NCI-H2029 treated with DMSO at 0.1 percent for 48 hours (cell line): ENCODE measurements at regions not wholly inside any gene's neighbourhood (a gene's known extent, or its start where the extent isn't known, plus 50 kb on each side); places are given as distances from the start of the nearest gene placed in this dataset.

Experiments
- DNase-seq: peaks from one replicate; lab custom pipeline; 2025; lab: John Stamatoyannopoulos, UW

DNA sequence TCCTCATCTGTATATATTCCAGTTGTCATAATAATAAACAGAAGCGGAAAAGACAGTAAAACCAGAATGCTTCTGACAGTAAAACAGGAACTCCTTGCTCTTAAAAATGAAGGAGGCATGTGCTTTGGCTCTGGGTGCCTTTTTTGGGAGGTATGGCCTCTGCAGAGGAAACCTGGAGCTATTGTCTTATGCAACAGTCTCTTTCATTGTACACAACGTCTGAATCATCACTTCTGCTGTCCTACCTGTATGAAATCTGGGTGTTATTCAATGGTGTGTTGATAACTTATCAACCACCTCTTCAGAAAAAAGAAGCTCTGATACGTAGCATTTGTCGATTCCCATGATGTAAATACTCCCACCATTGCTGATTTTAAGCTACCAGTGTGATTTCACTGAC is 64.8 kb downstream of the CDCA7 start:
- DNase-seq: no peak

DNA sequence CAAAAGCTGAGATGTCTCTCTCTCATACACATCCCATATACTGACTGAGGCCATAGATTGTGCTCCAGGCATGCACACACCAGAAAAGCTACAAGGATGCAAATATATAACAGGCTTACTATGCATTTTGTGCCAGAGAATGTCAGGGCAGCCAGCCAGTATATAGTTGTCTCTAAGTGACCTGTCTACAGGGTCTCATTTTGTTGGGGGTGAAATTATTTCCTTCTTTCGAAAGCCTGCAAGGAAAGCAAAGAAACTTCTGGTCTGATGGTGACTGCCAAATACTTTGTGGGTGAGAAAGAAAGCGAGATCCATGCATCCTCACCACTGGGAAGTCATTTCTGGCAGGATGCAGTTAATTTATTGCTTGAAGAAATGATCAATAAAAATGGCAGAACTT is 70.2 kb downstream of the CDCA7 start:
- DNase-seq: no peak

GRCh38 chr2:173427887-173428668 is 73.4 kb downstream of the CDCA7 start:
- DNase-seq: no peak

GRCh38 chr2:173431191-173431590 is 76.5 kb downstream of the CDCA7 start:
- DNase-seq: no peak

GRCh38 chr2:173432049-173432754 is 77.5 kb downstream of the CDCA7 start:
- no peak for DNase-seq

DNA sequence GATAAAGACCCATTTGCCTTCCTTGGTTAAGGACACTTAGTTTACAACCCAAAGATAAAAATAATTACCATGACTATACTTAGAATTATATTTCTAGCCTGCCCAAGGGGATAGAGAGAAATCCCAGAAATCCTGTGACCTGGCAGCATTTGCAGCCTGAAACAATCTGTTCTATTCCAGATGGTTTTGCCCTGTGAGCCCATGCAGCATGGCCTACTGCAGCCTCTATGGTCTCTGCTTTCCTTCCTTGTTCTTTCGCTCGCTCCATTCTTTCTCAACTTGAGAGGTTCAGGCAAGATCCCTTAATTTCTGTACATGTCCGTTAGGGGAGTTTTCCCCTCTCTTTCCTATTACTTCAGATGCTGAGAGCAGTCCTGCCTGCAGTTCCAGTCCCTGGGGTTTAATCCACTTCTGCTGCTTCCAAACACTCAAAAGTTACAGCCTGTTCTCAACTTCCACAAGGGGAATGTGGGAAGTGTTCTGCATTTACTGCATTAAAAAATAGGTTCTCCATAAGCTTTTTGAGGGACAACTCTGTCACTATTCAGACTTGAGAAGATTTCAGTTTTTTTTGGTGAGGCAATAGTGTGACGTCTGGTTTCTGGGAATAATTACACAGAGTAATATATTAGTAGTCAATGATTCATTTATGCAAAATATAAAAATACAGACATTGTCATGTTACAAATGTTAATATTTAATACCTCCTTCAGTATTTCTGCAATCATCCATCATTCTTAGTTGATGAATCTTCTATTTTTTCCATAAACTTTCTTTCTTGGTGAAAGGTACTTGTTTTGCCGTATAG is 80.3 kb downstream of the CDCA7 start:
- DNase-seq: no peak

- no peak for DNase-seq
Measured at GRCh38 chr2:173435574-173435973, 80.9 kb downstream of the CDCA7 start.

DNA sequence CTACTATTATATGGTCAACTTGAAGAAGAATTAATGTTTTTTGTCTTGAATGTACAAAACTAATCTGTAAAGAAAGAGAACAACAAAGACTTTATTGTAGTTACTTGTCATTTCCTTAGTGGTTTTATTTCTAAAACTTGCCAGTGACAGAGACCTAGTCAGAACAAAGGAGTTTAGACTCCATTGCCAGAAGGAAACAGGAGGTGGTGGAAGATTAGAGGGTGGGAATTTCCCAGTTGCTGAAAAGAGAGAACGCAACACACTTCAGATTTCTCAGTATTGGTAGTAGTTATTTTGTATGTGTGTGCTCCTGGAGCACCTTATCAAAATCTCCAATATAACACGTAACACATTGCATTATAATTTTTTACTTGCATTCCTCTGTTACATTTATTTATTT is 81.4 kb downstream of the CDCA7 start:
- no peak for DNase-seq

GRCh38 chr2:173441222-173441621 is 86.5 kb downstream of the CDCA7 start:
- no peak for DNase-seq

GRCh38 chr2:173442542-173442941 is 87.9 kb downstream of the CDCA7 start:
- no peak for DNase-seq

DNA sequence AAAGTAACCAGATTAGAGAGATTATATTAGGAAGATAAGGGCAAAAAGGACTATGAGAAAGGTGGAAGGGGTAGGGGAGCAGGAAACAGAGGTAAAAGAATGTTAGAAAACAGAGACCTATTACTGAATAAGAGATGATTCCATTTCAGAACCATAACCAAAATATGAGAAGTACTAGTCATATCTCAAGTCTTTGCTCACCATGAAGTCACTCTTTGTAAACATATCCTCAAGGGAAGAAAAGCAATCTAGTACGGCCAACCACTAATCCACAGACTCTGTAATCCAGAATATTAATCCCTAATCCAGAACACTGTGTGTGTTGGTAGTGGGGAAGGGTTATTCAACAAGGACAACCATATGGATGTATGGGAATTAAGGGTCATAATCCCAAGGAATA is 92.0 kb downstream of the CDCA7 start:
- DNase-seq: no peak

DNA sequence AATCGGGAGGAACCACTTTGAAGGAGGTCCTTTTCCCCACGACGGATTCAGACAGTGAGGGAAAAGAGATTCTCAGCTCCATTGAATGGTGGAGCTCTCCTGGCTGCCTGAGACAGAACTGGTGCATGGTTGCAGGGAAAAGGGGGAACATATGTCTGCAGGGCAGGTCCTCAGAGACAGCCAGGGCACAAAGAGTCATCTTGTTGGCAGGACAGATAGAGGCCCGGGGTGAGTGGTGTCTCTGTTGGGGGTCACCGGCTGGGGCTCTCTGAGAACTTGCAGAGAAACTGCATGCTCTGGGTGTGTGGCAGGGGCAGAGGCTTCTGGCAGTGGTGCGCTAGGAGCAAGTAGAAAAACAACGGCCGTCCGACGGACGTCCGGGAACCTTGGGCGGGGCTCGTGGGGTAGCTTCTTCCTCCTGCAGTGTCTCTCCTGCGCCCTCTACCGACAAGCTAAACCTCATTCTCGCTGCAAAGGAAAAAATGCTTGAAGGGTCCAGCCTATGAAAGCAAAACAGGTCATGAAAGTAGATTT is 94.3 kb downstream of the CDCA7 start:
- peak; percentile 75 for DNase-seq

DNA sequence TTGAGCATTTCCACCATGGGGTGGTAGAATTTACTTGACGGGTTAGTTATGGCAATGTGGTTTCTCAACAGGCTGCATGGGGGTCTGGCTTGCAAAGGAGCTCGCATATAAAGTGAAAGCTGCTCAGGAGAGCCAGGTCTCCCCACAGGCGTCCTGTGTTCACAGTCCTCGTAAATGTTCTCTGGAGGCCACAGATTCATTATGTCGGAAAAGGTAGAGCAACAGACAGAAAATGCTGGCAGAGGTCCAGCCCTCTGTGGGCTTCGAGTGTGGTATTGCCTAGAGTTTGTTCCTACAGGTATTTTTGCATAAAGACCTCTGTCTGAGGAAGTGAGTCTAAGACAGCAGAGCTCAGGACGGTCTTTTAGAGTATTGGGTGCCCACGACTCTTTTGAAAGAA is 96.4 kb downstream of the CDCA7 start:
- DNase-seq: no peak

DNA sequence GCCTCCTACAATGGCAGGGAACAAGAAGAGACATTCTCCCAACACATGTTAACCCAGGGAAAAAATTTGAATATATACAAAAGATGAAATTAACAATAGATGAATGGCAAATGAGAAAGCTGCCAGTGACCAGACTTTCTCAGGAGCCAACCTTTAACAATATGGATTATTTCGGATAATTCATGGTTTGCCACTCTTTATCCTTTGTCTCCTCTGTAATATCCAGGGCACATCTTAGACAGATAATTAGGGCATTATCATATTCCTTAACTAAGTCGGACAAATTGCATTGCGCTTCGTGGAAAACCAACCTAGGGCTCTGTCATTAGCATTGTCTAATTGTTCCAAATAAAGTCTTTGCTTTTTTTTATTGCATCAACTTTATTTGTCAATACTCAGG is 97.3 kb downstream of the CDCA7 start:
- no peak for DNase-seq

GRCh38 chr2:173452416-173452815 is 97.7 kb downstream of the CDCA7 start:
- no peak for DNase-seq

DNA sequence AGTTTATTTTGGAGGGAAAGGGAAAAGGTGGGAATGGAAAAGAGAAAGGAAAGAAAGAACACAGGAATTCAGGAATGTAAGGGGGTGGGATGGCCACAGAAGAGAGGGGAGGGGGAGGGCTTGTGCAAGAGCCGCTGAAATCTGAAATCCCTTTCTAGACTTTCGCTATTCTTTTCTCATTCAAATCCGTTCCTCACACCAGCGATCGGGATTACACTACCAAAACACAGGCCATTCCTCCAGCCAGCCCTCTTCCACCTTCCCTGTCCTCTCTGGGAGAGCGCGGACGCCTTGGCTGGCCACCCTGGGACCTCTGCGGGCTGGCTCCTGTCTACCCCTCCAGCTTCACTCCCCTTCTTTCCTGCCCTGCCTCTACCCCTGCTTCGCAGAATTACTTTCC is 102.3 kb downstream of the CDCA7 start:
- DNase-seq: no peak

GRCh38 chr2:173457366-173457765 is 102.7 kb downstream of the CDCA7 start:
- DNase-seq: no peak

- no peak for DNase-seq
Measured at GRCh38 chr2:173458991-173459780, 104.5 kb downstream of the CDCA7 start.

- DNase-seq: no peak
Measured at GRCh38 chr2:173462892-173463840, 108.5 kb downstream of the CDCA7 start.

- DNase-seq: no peak
Measured at GRCh38 chr2:173463846-173464245, 109.2 kb downstream of the CDCA7 start.

DNA sequence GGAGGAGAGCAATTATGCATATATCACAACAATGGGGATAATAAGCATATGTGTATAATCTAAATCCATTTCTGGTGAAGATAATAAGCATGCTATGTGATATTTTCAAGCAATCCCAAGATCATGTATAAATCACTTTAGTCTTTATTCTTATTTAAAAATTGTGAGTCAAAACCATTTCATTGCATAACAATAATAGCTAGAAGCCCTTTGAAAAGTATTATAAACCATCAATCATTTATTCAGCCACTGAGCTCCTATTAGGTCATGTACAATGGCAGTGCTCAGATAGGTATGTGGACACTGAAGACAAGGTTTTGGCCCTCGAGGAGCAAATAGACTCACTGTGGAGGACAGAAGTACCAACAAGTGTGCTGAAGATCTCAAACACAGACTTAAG is 113.1 kb downstream of the CDCA7 start:
- no peak for DNase-seq
